ENCODE measurements at regions not wholly inside any gene's neighbourhood (a gene's known extent, or its start where the extent isn't known, plus 50 kb on each side); places are given as distances from the start of the nearest gene placed in this dataset.

DNA sequence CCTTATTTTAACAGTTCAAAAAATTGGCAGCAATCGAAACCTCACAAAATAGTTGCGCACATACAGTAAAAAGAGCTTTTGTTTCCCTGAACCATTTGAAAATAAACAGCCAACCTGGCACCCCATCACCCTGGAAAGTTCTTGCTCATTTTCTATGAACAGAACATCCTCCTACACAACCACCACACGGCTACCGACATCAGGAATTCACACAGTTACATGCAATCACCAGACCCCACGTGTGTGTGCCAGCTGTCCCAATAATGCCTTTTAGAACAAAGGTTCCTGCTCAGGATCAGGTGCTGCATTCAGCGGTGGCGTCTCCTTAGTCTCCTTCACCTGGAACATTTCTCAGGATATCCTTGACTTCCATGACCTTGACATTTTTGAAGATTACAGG is 186.5 kb downstream of the KLF13 start:
- DNase-seq = no peak

DNA sequence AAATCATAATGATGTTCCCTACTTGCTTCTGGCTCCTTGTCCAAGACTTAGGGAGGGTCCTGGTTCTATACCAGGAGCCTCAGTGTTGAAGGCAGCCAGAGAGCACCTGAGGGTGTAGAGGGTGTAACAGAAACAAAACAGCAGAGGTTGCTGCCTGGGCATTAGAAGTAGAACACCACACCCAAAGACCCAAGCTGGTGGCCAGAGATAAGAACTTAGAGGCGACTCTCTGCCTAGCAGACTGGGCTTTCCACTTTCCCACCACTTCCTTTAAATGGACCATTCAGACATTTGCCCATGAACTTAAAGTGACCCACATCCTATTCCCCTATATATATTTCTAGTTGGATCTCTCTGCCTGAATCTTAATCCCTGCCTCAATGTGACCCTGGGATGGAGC is 189.8 kb downstream of the KLF13 start:
- DNase-seq = no peak

- no peak for DNase-seq
These were observed 190.2 kb downstream of the KLF13 start for GRCh38 chr15:31516874-31517273.

GRCh38 chr15:31517711-31518110 is 191.1 kb downstream of the KLF13 start:
- DNase-seq = no peak

DNA sequence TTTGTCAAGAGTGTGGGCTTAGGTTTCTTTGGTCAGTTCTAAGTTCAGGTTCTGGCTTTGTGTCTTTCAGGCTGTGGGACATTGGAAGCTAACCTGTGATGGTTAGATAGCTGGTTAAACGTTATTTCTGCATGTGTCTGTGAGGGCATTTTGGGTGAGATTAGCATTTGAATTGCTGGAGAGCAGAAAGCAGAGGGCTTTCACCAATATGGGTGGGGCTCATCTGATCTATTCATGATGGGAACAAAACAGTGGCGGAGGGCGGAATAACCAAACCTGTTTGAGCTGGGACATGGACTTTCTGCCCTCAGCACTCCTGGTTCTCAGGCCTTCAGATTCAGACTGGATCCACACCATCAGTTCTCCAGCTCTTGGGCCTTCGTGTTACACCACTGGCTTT is 195.4 kb downstream of the KLF13 start:
- no peak for DNase-seq

DNA sequence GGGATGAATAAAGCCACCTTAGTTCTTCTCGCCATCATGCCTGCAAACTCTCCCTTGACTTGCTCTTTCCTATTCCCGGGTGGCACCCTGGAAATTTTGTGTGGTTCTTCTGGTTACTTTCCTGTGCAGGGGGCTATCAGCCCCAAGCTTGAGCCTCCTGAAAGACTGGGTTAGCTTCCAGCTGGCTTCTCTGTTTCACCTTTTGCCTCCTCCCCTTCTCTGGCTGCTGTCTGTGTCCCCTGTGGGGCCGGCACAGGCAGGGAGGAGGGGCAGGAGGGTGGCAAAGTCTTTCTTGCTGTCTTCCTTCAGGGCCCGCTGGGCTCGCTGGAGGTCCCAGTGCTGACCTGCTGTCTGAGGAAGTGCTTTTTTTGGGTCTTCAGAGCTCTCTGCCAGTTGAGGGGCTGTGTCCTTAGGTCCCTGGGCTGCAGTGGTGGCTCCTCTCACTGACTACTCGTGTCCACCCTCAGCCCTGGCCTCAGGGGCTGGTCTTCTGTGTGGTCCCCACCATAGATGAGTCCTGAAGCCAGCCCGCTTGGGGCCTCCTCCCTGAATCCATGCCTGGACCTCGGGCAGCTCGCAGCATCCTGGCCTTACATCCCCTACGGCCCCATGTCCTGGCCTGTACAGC is 196.5 kb downstream of the KLF13 start:
- DNase-seq = no peak

DNA sequence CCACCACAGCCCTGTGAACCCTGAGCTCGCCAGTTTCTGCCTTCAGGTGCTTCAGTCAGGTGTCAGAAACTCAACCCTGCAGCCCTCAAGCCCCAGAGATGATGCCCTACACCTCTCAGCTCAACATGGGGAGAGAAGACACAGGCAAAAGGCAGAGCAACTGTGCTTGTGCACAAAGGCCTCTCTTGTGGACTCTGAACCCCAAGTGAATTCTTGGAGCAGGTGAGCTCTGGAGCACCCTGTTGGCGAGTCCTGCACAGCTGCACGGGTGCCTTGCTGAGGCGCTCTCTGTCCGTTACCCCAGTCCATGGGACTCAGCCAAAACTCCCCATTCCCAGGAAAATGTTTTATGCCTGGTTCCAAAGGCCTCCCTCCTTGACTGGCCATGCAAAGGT is 197.0 kb downstream of the KLF13 start:
- no peak for DNase-seq

DNA sequence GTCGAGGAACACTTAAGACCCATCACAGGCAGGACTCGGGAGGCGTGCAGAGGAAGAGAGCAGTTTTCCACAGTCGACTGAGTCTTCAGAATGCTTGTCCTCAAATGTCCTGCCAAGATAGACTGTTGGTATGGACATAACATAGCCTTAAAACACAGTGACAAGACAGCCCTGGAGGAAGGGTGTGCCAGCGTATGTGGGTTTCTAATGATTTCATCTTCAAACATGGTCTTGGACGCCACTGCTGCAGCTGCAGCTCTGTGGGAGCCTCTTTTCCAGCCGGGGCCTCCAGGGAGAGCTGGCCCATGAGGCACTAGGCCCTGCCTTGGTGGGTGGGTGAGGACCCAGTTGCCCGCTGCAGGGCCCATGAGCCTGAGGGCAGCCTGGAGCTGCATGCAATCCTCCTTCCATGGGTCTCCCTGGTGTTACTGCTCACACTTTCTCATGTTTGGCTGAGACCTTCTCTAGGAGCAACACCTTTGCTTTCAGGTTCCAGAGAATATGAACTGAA is 198.6 kb downstream of the KLF13 start:
- DNase-seq = no peak

GRCh38 chr15:31525988-31526665 is 199.5 kb downstream of the KLF13 start:
- no peak for DNase-seq

DNA sequence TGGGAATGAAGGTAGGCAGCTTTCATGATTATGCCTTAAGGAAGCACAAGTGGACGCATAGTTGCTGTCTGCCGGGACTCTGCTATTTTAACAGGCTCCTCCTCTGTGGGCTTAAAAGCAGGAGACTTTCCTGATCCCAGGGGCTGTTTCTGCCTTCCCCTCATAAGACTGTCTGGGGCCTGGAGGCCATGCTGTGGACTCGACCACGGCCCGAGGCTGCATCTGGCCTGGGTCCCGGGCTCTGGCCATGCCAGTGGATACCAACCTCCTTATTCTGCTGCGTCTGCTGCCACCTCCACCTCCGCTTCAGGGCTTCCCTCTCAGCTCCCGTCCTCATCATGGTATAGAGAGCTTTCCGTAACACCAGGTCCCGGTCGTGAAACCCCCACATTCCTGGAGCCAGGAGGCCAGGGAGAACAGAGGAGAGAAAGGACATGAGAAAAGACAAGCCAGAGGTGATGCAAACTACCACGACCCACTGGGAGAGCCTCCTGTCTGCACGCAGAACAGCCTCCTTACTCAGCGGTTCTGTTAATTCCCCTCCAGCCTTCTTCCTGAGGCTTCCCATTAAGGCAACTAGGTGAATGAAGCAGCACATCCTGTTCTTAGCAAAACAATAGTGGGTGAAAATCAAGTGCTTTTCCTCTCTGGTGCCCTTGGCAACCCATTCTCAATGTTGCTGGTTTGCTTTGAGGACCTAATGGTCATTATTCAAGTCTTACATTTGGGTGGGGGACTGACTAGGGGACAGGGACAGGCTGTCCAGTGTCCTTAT is 200.5 kb downstream of the KLF13 start:
- no peak for DNase-seq

GRCh38 chr15:31528846-31529245 is 202.2 kb downstream of the KLF13 start:
- no peak for DNase-seq

DNA sequence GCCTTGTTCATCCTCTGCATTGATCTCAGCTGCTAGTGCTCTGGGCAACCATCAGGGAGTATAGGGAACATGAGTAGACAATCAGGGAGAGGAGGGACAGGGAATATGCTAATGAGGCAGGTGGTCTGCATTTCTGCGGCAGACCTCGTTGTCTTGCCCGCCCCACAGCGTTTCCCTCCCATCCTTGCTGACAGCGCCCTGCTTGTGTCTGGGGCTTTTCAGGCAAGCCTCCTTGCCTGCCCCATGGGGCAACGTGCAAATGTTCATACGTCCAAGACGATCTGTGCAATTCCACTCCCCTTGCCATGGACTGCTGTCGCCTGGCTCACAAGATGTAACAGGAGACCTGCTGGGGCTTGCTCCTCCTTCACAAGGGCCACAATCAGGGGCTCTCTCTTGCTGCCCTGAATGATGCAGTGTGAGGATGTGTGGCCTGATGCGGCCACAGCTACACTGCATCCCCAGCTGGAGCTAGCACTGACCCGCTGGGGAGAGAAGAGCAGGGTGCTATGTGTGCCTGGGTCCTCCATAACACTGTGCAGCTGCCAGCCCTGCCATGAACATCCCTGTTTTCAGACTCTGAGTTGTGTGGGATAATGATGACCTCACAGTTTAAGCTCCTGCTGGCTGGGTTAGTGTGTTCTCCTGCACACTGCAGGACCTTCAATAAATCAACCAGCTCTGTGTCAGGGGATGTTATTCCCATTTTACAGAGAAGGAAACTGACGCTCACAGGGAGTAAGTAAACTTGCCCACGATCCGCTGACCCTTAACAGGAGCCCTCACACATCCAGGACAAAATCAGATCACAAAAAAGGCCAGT is 211.3 kb downstream of the KLF13 start:
- no peak for DNase-seq

DNA sequence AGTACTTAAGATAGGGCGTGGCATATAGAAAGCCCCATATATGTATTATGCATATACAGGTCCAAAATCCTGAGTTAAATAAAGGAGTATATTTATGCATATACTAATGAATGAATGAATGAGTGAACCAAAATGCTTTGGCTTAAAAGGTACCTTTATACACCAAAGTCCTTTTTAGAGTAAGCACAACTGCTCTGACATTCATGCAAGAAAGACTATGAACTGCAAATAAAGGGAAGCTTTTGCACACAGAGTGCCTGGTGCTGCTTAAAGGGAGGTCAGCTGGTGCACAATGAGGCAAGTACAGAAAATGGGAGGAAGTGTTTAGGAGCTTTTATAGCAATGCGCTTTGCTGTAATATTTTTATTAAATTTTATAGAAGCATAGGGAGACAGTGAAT is 214.0 kb downstream of the KLF13 start:
- DNase-seq = no peak

- no peak for DNase-seq
These were observed 217.7 kb downstream of the KLF13 start for GRCh38 chr15:31544361-31544760.

DNA sequence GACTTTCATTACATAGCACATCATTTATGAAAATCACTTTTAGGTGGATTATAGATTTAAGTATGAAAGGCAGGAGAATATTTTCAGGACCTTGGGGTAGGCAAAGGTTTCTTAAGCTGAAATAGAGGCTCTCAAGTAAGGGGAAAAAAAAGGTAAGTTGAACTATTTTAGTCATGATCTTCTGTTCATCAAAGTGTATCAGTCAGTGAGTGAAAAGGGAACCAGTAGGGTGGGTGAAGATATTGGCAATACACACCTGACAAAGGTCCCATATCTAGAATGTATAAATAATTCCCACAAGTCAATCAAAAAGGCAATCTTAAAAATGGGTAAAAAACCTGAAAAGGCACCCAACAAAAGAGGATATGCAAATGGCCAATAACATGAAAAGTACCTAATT is 218.6 kb downstream of the KLF13 start:
- no peak for DNase-seq

- no peak for DNase-seq
These were observed 223.8 kb downstream of the KLF13 start for GRCh38 chr15:31550211-31550977.

GRCh38 chr15:31551323-31551722 is 224.7 kb downstream of the KLF13 start:
- no peak for DNase-seq

GRCh38 chr15:31552482-31553099 is 226.0 kb downstream of the KLF13 start:
- DNase-seq = no peak

GRCh38 chr15:31554261-31554660 is 227.6 kb downstream of the KLF13 start:
- DNase-seq = no peak

GRCh38 chr15:31555022-31555421 is 228.4 kb downstream of the KLF13 start:
- no peak for DNase-seq

- DNase-seq = no peak
These were observed 230.0 kb downstream of the KLF13 start for GRCh38 chr15:31556494-31557150.

All from bone marrow (tissue), 2 donors.